C4-2B (cell line): ENCODE measurements at regions not wholly inside any gene's neighbourhood (a gene's known extent, or its start where the extent isn't known, plus 50 kb on each side); places are given as distances from the start of the nearest gene placed in this dataset.

Source experiments
- H3K27ac ChIP-seq: fragments of 450-650 bp; 2 replicates; pipeline ENCODE4 v1.5.1; 2017
- CTCF ChIP-seq: fragments of 450-650 bp; conservative IDR thresholded peaks from 2 replicates; pipeline ENCODE4 v1.5.1; 2017; ENCODE audit warnings: mild to moderate bottlenecking
- ZFX ChIP-seq: fragments of 450-650 bp; IDR thresholded peaks from 2 replicates; pipeline ENCODE4 v1.6.1; 2017

GRCh38 chr13:30126903-30127428 is 180.4 kb downstream of the KATNAL1 start:
- no peak for TF ChIP-seq CTCF
- no peak for TF ChIP-seq ZFX
- no peak overlapping the region for H3K27ac ChIP-seq

DNA sequence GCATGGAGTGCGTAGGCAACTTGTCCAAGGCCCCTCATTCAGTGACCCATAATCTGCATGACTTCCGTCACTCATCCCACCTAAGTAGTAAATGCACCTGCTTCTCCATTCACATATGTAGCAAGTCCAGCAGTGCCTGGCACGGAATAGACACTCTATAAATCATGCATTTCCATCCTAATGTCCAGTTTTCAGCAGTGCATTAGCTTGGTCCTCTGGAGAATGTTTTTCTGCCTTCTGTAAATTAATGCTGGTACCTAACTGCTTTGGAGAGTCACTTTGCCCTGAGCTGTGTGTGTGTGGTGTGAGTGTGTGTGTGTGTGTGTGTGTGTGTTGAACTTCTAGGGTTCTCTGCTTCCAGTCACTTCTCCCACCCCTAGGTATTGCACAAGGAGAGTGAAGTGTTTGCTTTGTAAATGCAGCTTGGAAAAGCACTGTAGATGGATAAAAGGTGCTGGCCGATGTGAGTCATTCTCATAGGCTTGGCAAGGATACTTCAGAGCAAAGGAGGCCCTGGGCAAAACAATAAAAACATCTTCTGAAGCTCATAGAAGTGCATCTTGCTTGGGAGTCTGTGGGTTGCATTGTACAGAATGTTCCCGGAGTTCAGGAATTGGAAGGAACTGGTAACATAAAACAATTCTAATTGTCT is 181.8 kb downstream of the KATNAL1 start:
- H3K27ac ChIP-seq: no peak overlapping the region

GRCh38 chr13:30124131-30124768 is 183.1 kb downstream of the KATNAL1 start:
- no peak for TF ChIP-seq ZFX
- TF ChIP-seq CTCF: no peak
- H3K27ac ChIP-seq: no peak overlapping the region

More for the DNA sequence above, 181.8 kb downstream of the KATNAL1 start:
- TF ChIP-seq ZFX: no peak
- no peak for TF ChIP-seq CTCF

DNA sequence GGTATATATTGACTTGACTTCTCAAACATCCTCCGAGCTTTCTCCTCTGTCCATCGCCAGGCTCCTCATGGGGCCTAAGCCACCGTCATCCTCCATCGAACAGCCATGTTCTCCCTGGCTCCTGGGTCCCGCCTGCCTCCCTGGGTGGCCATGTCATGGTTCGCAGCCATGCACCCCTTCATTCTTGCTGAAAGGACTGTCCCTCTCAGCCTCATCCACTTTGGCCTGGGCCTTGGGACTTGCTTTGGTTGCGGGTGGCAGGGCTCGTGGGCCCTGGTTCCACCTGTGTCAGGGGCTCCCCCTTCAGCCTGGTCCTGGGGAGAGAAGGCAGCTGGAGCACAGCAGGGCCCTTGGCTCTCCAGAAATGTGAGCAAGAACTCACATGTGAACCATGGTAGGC is 183.8 kb downstream of the KATNAL1 start:
- no peak overlapping the region for H3K27ac ChIP-seq
- TF ChIP-seq CTCF: no peak
- no peak for TF ChIP-seq ZFX

DNA sequence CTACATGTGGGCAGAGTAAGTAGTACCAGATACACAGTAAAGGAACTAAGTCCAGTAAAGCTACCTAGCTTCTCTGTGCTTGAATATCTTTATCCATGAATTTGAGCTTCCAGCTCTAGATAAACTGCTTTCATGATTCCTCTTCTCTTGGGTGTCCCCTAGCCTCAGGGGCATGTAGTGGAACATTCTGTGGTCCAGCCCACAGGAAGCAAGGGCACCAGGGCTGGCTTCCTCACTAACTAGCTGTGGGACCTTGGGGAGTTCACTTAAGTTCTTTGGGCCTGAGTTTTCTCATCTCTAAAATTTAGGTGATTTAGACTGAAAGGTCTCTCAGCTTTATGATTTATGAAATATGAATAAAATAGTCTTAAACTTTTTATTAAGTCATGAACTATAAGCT is 185.7 kb downstream of the KATNAL1 start:
- H3K27ac ChIP-seq: no peak overlapping the region
- TF ChIP-seq CTCF (no peak), ZFX (no peak)

- no peak overlapping the region for H3K27ac ChIP-seq
- TF ChIP-seq ZFX (no peak), CTCF (no peak)
Measured at GRCh38 chr13:30121244-30121643, 186.1 kb downstream of the KATNAL1 start.

GRCh38 chr13:30120133-30120822 is 187.1 kb downstream of the KATNAL1 start:
- TF ChIP-seq ZFX (no peak), CTCF (no peak)
- no peak overlapping the region for H3K27ac ChIP-seq
